SK-N-SH (cell line): ENCODE measurements at regions not wholly inside any gene's neighbourhood (a gene's known extent, or its start where the extent isn't known, plus 50 kb on each side); places are given as distances from the start of the nearest gene placed in this dataset.

ENCODE experiments used
- EP300 ChIP-seq, 2 experiments: IDR thresholded peaks; 2 replicates each; pipeline versions ENCODE4 v1.4.0 to v1.6.1; 2012; ENCODE audit warnings: borderline replicate concordance in 1 of 2, low read depth in 1 of 2, low read length in 1 of 2
- EZH2phosphoT487 ChIP-seq: fragments of 200-600 bp; sonication (generic); IDR thresholded peaks from 2 replicates; pipeline ENCODE4 v1.6.1; 2017; ENCODE audit warnings: low read depth, mixed run types, mild to moderate bottlenecking, antibody characterized with exemption, moderate library complexity, borderline replicate concordance
- POLR2AphosphoS5 ChIP-seq: IDR thresholded peaks from 2 replicates; pipeline ENCODE4 v1.6.1; 2012; ENCODE audit warnings: low read depth, low read length
- SMC3 ChIP-seq: IDR thresholded peaks from 2 replicates; pipeline ENCODE4 v1.6.1; 2012; ENCODE audit warnings: low read depth, low read length, improper control_type of control experiment
- TF ChIP-seq, protein P1 (sequence below): fragments of 200-600 bp; sonication (generic); IDR thresholded peaks from 2 replicates; pipeline ENCODE4 v1.6.1; 2017; ENCODE audit warnings: antibody characterized with exemption, mild to moderate bottlenecking, moderate library complexity
- TF ChIP-seq, protein P2 (sequence below): IDR thresholded peaks from 2 replicates; pipeline ENCODE4 v1.4.0; 2012; ENCODE audit warnings: low read depth, borderline replicate concordance
- TF ChIP-seq, protein P3 (sequence below): fragments of 150-350 bp; IDR thresholded peaks from 2 replicates; pipeline ENCODE4 v1.6.1; 2017; ENCODE audit warnings: antibody characterized with exemption, low read length, low read depth, borderline replicate concordance
- TF ChIP-seq, protein P4 (sequence below): IDR thresholded peaks from 2 replicates; pipeline ENCODE4 v1.4.0; 2012; ENCODE audit warnings: low read depth

DNA sequence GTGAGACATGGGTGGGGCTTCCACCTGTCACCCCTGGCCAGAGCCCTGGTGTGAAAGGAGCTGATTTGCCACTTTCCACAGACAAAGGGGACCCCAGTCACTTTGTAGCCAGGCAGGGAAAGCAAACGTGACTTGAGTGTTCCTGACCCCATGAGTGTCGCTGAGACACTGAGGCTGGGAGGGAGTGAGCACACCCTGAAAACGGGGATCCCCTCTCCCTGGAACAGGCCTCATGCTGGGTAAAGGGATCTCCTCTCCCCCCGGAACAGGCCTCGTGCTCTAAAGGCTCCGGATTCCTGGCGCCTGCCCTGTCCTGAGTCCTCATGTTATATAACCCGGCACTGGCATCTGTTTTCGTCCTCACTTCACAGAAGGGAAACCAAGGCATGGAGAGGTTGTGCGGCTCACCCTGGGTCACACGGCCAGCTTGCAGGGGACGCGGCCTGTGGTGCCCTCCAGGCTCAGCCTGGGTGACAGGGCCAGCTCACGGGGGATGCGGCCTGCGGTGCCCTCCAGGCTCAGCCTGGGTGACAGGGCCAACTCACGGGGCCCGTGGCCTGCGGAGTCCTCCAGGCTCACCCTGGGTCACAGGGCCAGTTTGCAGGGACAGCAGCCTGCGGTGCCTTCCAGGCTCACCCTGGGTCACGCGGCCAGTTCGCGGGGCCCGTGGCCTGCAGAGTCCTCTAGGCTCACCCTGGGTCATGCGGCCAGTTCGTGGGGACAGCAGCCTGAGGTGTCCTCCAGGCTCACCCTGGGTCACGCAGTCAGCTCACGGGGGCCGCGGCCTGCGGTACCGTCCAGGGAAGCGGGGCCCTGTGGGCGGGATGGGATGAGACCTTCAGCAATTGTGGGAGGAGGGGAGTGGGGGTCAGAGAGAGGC is 104.7 kb downstream of the PDGFA start:
- TF ChIP-seq SMC3 (no peak), EZH2phosphoT487 (no peak), EP300 (IDR thresholded peaks at IDR 0.05; ENCODE audit: borderline replicate concordance in 1 of 2, low read depth in 1 of 2, low read length in 1 of 2) (no peak), POLR2AphosphoS5 (no peak)
- TF ChIP-seq, protein P1, sequence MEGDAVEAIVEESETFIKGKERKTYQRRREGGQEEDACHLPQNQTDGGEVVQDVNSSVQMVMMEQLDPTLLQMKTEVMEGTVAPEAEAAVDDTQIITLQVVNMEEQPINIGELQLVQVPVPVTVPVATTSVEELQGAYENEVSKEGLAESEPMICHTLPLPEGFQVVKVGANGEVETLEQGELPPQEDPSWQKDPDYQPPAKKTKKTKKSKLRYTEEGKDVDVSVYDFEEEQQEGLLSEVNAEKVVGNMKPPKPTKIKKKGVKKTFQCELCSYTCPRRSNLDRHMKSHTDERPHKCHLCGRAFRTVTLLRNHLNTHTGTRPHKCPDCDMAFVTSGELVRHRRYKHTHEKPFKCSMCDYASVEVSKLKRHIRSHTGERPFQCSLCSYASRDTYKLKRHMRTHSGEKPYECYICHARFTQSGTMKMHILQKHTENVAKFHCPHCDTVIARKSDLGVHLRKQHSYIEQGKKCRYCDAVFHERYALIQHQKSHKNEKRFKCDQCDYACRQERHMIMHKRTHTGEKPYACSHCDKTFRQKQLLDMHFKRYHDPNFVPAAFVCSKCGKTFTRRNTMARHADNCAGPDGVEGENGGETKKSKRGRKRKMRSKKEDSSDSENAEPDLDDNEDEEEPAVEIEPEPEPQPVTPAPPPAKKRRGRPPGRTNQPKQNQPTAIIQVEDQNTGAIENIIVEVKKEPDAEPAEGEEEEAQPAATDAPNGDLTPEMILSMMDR = no peak
- TF ChIP-seq, protein P2, sequence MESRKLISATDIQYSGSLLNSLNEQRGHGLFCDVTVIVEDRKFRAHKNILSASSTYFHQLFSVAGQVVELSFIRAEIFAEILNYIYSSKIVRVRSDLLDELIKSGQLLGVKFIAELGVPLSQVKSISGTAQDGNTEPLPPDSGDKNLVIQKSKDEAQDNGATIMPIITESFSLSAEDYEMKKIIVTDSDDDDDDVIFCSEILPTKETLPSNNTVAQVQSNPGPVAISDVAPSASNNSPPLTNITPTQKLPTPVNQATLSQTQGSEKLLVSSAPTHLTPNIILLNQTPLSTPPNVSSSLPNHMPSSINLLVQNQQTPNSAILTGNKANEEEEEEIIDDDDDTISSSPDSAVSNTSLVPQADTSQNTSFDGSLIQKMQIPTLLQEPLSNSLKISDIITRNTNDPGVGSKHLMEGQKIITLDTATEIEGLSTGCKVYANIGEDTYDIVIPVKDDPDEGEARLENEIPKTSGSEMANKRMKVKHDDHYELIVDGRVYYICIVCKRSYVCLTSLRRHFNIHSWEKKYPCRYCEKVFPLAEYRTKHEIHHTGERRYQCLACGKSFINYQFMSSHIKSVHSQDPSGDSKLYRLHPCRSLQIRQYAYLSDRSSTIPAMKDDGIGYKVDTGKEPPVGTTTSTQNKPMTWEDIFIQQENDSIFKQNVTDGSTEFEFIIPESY = no peak
- TF ChIP-seq, protein P3, sequence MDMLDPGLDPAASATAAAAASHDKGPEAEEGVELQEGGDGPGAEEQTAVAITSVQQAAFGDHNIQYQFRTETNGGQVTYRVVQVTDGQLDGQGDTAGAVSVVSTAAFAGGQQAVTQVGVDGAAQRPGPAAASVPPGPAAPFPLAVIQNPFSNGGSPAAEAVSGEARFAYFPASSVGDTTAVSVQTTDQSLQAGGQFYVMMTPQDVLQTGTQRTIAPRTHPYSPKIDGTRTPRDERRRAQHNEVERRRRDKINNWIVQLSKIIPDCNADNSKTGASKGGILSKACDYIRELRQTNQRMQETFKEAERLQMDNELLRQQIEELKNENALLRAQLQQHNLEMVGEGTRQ = no peak
- TF ChIP-seq, protein P4, sequence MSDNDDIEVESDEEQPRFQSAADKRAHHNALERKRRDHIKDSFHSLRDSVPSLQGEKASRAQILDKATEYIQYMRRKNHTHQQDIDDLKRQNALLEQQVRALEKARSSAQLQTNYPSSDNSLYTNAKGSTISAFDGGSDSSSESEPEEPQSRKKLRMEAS = no peak
